Tibial nerve (tissue), 3 donors: ENCODE measurements at regions not wholly inside any gene's neighbourhood (a gene's known extent, or its start where the extent isn't known, plus 50 kb on each side); places are given as distances from the start of the nearest gene placed in this dataset.

Experiments
- POLR2A ChIP-seq, 2 donors: fragments of 450-650 bp; IDR thresholded peaks; one replicate each; pipeline ENCODE4 v1.6.1; 2017; ENCODE audit warnings: antibody characterized with exemption in 2 of 2, mild to moderate bottlenecking in 2 of 2, moderate library complexity in 2 of 2
- TF ChIP-seq, protein P1 (sequence below), 5 experiments: fragments of 200-600 bp in 3 of 5; fragments of 450-650 bp in 2 of 5; sonication (generic) in 3 of 5; IDR thresholded peaks; one replicate each; pipeline ENCODE4 v1.5.1; 2016 to 2019; ENCODE audit warnings: antibody characterized with exemption in 5 of 5, mild to moderate bottlenecking in 3 of 5, moderate library complexity in 2 of 5

DNA sequence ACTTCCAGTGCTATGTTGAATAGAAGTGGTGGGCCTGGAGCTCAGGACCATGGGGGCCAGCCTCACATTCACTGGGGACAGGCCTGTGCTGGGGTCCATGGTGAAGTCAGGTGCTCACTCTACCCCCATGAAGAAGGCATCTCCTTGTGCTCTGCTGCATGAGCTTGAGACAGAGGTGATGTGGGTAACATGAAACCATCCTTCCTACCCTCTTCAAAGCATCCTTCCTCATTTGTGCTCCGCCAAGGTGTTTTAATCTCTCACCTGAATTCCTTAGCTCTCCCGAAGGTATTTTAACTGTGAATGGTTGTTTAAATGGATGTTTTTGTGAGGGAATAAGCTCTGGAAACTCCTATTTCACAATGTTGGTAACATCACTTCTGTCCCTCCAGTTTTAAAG lies 209.6 kb upstream of the PCSK2 start:
- TF ChIP-seq, protein P1, sequence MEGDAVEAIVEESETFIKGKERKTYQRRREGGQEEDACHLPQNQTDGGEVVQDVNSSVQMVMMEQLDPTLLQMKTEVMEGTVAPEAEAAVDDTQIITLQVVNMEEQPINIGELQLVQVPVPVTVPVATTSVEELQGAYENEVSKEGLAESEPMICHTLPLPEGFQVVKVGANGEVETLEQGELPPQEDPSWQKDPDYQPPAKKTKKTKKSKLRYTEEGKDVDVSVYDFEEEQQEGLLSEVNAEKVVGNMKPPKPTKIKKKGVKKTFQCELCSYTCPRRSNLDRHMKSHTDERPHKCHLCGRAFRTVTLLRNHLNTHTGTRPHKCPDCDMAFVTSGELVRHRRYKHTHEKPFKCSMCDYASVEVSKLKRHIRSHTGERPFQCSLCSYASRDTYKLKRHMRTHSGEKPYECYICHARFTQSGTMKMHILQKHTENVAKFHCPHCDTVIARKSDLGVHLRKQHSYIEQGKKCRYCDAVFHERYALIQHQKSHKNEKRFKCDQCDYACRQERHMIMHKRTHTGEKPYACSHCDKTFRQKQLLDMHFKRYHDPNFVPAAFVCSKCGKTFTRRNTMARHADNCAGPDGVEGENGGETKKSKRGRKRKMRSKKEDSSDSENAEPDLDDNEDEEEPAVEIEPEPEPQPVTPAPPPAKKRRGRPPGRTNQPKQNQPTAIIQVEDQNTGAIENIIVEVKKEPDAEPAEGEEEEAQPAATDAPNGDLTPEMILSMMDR (IDR thresholded peaks at IDR 0.05) = no peak
- no peak for TF ChIP-seq POLR2A (IDR thresholded peaks at IDR 0.05)
